Muscle layer of colon (tissue), 2 donors: ENCODE measurements at regions not wholly inside any gene's neighbourhood (a gene's known extent, or its start where the extent isn't known, plus 50 kb on each side); places are given as distances from the start of the nearest gene placed in this dataset.

Source experiments
- H3K27ac ChIP-seq: one replicate; pipeline ENCODE4 v1.7.0; 2013; ENCODE audit warnings: low read depth, mild to moderate bottlenecking, low read length, moderate library complexity
- H3K27me3 ChIP-seq, 2 donors: one replicate each; pipeline ENCODE4 v1.7.0; 2013; ENCODE audit warnings: low read length in 2 of 2, mild to moderate bottlenecking in 2 of 2; ENCODE audit not compliant: insufficient read depth in 2 of 2, control insufficient read depth in 1 of 2
- H3K36me3 ChIP-seq: one replicate; pipeline ENCODE4 v1.7.0; 2013; ENCODE audit warnings: mild to moderate bottlenecking, low read length; ENCODE audit not compliant: insufficient read depth
- H3K4me1 ChIP-seq: one replicate; pipeline ENCODE4 v1.7.0; 2013; ENCODE audit warnings: mild to moderate bottlenecking, low read length; ENCODE audit not compliant: insufficient read depth
- H3K4me3 ChIP-seq, 2 donors: one replicate each; pipeline ENCODE4 v1.7.0; 2013; ENCODE audit warnings: low read length in 2 of 2, low read depth in 1 of 2, mild to moderate bottlenecking in 1 of 2, moderate library complexity in 1 of 2
- H3K9ac ChIP-seq: one replicate; pipeline ENCODE4 v1.7.0; 2013; ENCODE audit warnings: low read length
- H3K9me3 ChIP-seq: one replicate; pipeline ENCODE4 v1.7.0; 2013; ENCODE audit warnings: mild to moderate bottlenecking, low read length
- donor health status: abdominal sarcoma.
- donor health status: Adenocarcinoma of cecum.

DNA sequence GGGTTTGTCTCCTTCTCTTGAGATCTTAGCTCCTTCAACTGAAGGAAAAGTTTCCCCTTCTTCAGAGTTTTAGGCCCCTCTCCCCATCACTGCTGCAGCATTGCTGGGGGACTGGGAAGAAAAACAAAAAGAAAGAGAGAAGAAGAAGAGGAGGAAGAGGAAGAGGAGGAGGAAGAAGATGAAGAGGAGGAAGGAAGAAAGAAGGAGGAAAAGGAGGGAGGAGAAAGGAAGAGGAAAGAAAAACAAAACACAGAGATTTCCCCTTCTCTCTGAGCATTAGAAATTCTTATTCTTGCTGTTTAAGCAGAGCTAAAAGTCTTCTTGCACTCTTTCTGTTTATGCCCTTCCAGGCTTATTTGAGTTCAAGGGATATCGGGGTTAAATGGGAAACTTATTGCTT, 219.8 kb upstream of the AMIGO2 start:
- Histone ChIP-seq H3K36me3 (no peaks in the 10 kb centered on the region), H3K4me3 (no peak overlapping the region), H3K27me3 (no peaks in the 10 kb centered on the region), H3K27ac (no peak overlapping the region), H3K4me1 (no peaks in the 10 kb centered on the region), H3K9ac (no peak overlapping the region), H3K9me3 (no peaks in the 10 kb centered on the region)

DNA sequence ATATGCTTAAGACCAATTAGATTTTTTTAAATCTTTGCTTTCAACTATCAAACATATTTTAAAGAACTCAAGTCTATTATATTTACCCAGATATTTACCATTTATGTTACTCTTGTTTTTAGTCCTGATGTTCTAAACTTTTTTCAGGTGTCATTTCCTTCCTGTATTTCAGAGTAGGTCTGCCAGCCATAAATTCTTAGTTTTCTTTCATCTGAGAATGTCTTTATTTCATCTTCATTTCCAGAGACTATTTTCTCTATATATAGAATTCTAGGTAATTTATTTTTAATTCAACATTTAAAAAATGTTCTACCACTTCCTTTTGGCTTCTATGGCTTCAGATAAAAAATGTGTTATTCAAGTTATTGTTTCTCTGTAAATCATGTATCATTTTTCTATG, 218.2 kb upstream of the AMIGO2 start:
- H3K4me3 ChIP-seq, result no peak overlapping the region

DNA sequence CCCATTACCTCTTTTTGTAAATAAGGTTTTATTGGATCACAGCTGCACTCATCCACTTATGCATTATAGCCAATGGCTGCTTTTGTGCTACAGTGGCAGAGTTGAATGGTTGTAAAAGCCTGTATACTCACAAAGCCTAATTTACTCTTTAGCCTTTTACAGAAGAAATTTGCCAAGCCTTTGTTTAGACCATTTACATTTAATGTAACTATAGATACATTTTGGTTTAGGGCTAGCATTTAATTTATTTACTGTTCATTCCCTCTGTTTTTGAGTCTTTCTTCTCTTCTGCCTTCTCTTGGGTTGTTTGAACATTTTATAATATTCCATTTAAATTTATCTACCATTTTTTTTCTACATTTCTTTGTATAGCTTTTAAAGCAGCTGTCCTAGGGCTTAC, 217.1 kb upstream of the AMIGO2 start:
- Histone ChIP-seq H3K4me1 (no peaks in the 10 kb centered on the region), H3K27ac (no peak overlapping the region), H3K9ac (no peak overlapping the region), H3K36me3 (no peaks in the 10 kb centered on the region), H3K27me3 (no peaks in the 10 kb centered on the region), H3K9me3 (no peaks in the 10 kb centered on the region), H3K4me3 (no peak overlapping the region)

More for the DNA sequence above, 218.2 kb upstream of the AMIGO2 start:
- Histone ChIP-seq H3K27ac (no peak overlapping the region), H3K36me3 (no peaks in the 10 kb centered on the region), H3K9ac (no peak overlapping the region), H3K27me3 (no peaks in the 10 kb centered on the region), H3K9me3 (no peaks in the 10 kb centered on the region), H3K4me1 (no peaks in the 10 kb centered on the region)

DNA sequence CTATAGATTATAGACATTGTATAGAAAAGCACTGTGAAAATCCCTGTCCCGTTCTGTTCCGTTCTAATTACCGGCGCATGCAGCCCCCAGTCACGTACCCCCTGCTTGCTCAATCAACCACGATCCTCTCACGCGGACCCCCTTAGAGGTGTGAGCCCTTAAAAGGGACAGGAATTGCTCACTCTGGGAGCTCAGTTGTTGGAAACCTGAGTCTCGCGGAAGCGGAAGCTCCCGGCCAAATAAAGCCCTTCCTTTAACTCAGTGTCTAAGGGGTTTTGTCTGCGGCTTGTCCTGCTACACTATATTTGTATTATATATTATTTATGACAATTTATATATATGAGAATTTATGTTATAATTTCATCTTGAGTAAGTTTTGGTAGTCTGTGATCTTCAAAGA, 213.6 kb upstream of the AMIGO2 start:
- Histone ChIP-seq H3K9ac (no peak overlapping the region), H3K9me3 (no peaks in the 10 kb centered on the region), H3K27ac (no peak overlapping the region), H3K27me3 (no peaks in the 10 kb centered on the region), H3K4me1 (no peaks in the 10 kb centered on the region), H3K36me3 (no peaks in the 10 kb centered on the region), H3K4me3 (no peak overlapping the region)

DNA sequence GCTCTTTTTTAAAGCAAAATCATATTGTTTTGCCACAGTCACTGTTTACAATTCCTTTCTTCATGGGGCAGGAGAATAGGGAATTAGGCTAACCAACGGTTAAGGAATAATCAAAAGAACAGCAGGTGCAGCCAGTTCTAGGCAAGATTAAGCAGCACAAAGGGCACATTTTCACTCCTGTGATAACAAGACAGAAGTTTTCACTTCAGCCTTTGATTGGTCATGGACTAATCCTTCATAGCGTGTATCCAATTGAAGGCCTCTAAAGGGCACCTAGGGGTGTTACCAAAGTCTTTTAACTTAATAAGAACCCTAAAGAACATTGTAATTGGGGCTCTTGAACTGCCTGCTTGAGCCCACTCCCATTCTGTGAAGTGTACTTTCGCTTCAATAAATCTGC, 206.9 kb upstream of the AMIGO2 start:
- no peaks in the 10 kb centered on the region for H3K9me3 ChIP-seq
- no peak overlapping the region for H3K27ac ChIP-seq
- H3K4me3 ChIP-seq, result no peak overlapping the region
- no peaks in the 10 kb centered on the region for H3K36me3 ChIP-seq
- no peaks in the 10 kb centered on the region for H3K27me3 ChIP-seq
- no peak overlapping the region for H3K9ac ChIP-seq
- H3K4me1 ChIP-seq, result no peaks in the 10 kb centered on the region
